WTC11 (cell line): ENCODE measurements at regions not wholly inside any gene's neighbourhood (a gene's known extent, or its start where the extent isn't known, plus 50 kb on each side); places are given as distances from the start of the nearest gene placed in this dataset.

ENCODE experiments used
- HMGA2 ChIP-seq: fragments of 250-450 bp; sonication (Bioruptor Pico); IDR thresholded peaks from 2 replicates; pipeline ENCODE4 v1.4.0; 2021; ENCODE audit warnings: mild to moderate bottlenecking, moderate library complexity
- TF ChIP-seq, protein P1 (sequence below): fragments of 200-600 bp; IDR thresholded peaks from 2 replicates; pipeline ENCODE4 v1.8.0; 2022; ENCODE audit warnings: antibody characterized with exemption

- no peak for TF ChIP-seq HMGA2 (CRISPR knock-in tag)
- TF ChIP-seq, protein P1, sequence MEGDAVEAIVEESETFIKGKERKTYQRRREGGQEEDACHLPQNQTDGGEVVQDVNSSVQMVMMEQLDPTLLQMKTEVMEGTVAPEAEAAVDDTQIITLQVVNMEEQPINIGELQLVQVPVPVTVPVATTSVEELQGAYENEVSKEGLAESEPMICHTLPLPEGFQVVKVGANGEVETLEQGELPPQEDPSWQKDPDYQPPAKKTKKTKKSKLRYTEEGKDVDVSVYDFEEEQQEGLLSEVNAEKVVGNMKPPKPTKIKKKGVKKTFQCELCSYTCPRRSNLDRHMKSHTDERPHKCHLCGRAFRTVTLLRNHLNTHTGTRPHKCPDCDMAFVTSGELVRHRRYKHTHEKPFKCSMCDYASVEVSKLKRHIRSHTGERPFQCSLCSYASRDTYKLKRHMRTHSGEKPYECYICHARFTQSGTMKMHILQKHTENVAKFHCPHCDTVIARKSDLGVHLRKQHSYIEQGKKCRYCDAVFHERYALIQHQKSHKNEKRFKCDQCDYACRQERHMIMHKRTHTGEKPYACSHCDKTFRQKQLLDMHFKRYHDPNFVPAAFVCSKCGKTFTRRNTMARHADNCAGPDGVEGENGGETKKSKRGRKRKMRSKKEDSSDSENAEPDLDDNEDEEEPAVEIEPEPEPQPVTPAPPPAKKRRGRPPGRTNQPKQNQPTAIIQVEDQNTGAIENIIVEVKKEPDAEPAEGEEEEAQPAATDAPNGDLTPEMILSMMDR, result no peak
These were observed 636.5 kb downstream of the XIRP2 start for GRCh38 chr2:167524786-167525185.
